PFSK-1 (cell line): ENCODE measurements at regions not wholly inside any gene's neighbourhood (a gene's known extent, or its start where the extent isn't known, plus 50 kb on each side); places are given as distances from the start of the nearest gene placed in this dataset.

ENCODE experiments used
- SIN3A ChIP-seq: IDR thresholded peaks from 2 replicates; pipeline ENCODE4 v1.6.1; 2012; ENCODE audit warnings: mild to moderate bottlenecking, low read length, moderate library complexity, borderline replicate concordance; ENCODE audit not compliant: insufficient read depth
- TAF1 ChIP-seq: IDR thresholded peaks from 2 replicates; pipeline ENCODE4 v1.6.1; 2012; ENCODE audit warnings: low read length, control low read depth, borderline replicate concordance; ENCODE audit not compliant: insufficient read depth
- TF ChIP-seq, protein P1 (sequence below), 2 experiments: IDR thresholded peaks; 2 replicates each; pipeline versions ENCODE4 v1.6.1 to v1.8.0; 2011 to 2012; ENCODE audit warnings: low read depth in 2 of 2, low read length in 2 of 2, control low read depth in 1 of 2, inconsistent platforms in 1 of 2, mild to moderate bottlenecking in 1 of 2, moderate library complexity in 1 of 2; ENCODE audit not compliant: insufficient read depth in 1 of 2

DNA sequence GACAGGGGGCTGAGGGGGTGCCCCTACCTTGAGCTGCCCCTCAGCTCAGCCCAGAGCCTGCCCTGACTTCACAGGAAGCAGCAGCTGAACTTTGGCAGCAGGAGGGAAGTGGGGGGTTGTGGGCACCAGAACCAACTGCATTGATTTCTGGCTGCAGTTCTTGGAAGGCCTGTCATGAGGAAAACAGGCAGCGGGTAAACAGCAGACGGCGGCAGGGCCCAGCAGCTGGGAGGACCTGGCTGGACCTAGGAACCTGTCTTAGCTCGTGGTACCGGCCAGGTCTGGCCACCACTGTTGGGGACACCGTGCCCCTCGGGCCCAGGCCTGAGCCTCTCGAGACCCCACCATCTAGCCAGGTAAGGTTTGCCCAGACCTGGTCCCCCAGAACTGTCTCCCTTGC is 154.2 kb upstream of the MYL2 start:
- TF ChIP-seq TAF1 = no peak
- TF ChIP-seq, protein P1, sequence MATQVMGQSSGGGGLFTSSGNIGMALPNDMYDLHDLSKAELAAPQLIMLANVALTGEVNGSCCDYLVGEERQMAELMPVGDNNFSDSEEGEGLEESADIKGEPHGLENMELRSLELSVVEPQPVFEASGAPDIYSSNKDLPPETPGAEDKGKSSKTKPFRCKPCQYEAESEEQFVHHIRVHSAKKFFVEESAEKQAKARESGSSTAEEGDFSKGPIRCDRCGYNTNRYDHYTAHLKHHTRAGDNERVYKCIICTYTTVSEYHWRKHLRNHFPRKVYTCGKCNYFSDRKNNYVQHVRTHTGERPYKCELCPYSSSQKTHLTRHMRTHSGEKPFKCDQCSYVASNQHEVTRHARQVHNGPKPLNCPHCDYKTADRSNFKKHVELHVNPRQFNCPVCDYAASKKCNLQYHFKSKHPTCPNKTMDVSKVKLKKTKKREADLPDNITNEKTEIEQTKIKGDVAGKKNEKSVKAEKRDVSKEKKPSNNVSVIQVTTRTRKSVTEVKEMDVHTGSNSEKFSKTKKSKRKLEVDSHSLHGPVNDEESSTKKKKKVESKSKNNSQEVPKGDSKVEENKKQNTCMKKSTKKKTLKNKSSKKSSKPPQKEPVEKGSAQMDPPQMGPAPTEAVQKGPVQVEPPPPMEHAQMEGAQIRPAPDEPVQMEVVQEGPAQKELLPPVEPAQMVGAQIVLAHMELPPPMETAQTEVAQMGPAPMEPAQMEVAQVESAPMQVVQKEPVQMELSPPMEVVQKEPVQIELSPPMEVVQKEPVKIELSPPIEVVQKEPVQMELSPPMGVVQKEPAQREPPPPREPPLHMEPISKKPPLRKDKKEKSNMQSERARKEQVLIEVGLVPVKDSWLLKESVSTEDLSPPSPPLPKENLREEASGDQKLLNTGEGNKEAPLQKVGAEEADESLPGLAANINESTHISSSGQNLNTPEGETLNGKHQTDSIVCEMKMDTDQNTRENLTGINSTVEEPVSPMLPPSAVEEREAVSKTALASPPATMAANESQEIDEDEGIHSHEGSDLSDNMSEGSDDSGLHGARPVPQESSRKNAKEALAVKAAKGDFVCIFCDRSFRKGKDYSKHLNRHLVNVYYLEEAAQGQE (IDR thresholded peaks at IDR 0.05; ENCODE audit: insufficient read depth in 1 of 2, low read depth in 2 of 2, low read length in 2 of 2) = no peak
- TF ChIP-seq SIN3A = no peak
